Fibroblast of villous mesenchyme (primary cell): ENCODE measurements at regions not wholly inside any gene's neighbourhood (a gene's known extent, or its start where the extent isn't known, plus 50 kb on each side); places are given as distances from the start of the nearest gene placed in this dataset. TPM values are rescaled to one million over a fixed set of nuclear protein-coding genes. Genes with fewer than 3 reads are reported as not detected.

Source experiments
- DNase-seq: peaks from one replicate; pipeline ENCODE4 v3.0.0-alpha.2; 2010; ENCODE audit warnings: low read depth
- H3K4me3 ChIP-seq: 2 replicates; pipeline ENCODE4 v1.5.1; 2011; ENCODE audit warnings: low read depth, mild to moderate bottlenecking, low read length
- CTCF ChIP-seq: IDR thresholded peaks from 2 replicates; pipeline ENCODE4 v1.5.1; 2012; ENCODE audit warnings: low read depth, mild to moderate bottlenecking, low read length; ENCODE audit not compliant: insufficient read depth
- small RNA-seq: library from RNA; depleted of rRNA; stranded (forward); fragments of <200 nt; gene quantifications from one replicate; pipeline ENCODE3, GENCODE V24; 2012

GRCh38 chr11:87394924-87395323 lies 357.2 kb downstream of the TMEM135 start:
- DNase-seq = no peak
- no peak for TF ChIP-seq CTCF
- H3K4me3 ChIP-seq = no peak overlapping the region

- H3K4me3 ChIP-seq = no peak overlapping the region
- DNase-seq = no peak
- no peak for TF ChIP-seq CTCF
Observed at GRCh38 chr11:87392665-87393064, 354.9 kb downstream of the TMEM135 start.

GRCh38 chr11:87391496-87391895 lies 353.8 kb downstream of the TMEM135 start:
- TF ChIP-seq CTCF = no peak
- no peak overlapping the region for H3K4me3 ChIP-seq
- DNase-seq = peak; percentile 14

- no peak for DNase-seq
- no peak for TF ChIP-seq CTCF
- no peak overlapping the region for H3K4me3 ChIP-seq
Observed at GRCh38 chr11:87384078-87384729, 346.5 kb downstream of the TMEM135 start.

- TF ChIP-seq CTCF = no peak
- no peak for DNase-seq
- H3K4me3 ChIP-seq = no peak overlapping the region
Observed at GRCh38 chr11:87374038-87374807, 336.5 kb downstream of the TMEM135 start.

Small RNA genes in the stretch of these regions (small RNA-seq; reads per million reads assigned to genes)
- gene AP000676.1 (not detected), gene RF00026 (not detected), gene RNU6-1135P (not detected)
